ENCODE measurements at regions not wholly inside any gene's neighbourhood (a gene's known extent, or its start where the extent isn't known, plus 50 kb on each side); places are given as distances from the start of the nearest gene placed in this dataset.

DNA sequence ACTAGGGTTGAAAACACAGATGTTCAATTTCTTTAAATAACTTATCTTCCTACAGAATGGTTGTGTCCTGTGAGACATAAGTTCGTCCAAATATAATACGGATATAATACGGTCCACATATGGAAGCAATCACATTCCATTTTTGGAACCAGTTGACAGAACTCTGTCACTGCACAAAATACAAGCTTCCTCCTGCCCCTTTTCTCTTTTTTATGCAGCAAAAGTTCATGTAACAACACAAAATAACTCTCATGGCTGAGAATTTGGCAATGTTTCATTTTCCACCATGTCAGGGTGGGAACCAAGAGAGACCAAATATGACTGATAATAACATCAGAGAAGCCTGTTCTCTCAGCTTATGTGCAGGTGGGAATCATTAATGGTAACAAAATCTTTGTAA is 158.1 kb upstream of the ZNF385D start:
- TF ChIP-seq, protein P1, sequence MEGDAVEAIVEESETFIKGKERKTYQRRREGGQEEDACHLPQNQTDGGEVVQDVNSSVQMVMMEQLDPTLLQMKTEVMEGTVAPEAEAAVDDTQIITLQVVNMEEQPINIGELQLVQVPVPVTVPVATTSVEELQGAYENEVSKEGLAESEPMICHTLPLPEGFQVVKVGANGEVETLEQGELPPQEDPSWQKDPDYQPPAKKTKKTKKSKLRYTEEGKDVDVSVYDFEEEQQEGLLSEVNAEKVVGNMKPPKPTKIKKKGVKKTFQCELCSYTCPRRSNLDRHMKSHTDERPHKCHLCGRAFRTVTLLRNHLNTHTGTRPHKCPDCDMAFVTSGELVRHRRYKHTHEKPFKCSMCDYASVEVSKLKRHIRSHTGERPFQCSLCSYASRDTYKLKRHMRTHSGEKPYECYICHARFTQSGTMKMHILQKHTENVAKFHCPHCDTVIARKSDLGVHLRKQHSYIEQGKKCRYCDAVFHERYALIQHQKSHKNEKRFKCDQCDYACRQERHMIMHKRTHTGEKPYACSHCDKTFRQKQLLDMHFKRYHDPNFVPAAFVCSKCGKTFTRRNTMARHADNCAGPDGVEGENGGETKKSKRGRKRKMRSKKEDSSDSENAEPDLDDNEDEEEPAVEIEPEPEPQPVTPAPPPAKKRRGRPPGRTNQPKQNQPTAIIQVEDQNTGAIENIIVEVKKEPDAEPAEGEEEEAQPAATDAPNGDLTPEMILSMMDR (IDR thresholded peaks at IDR 0.05), result no peak
- no peak for TF ChIP-seq ZFX (IDR thresholded peaks at IDR 0.05; ENCODE audit: borderline replicate concordance)

All from 22Rv1 (cell line).